Parathyroid adenoma (tissue), 2 donors: ENCODE measurements at regions not wholly inside any gene's neighbourhood (a gene's known extent, or its start where the extent isn't known, plus 50 kb on each side); places are given as distances from the start of the nearest gene placed in this dataset.
"Not testable (repeated sequence)": the region's sequence is repeated elsewhere in the genome, so short reads cannot be mapped to it uniquely, and the experiment has no call there.

Source experiments
- H2AFZ ChIP-seq: fragments of 300-600 bp; sonication (generic); one replicate; pipeline ENCODE4 v1.7.0; 2017; ENCODE audit warnings: antibody characterized with exemption, mild to moderate bottlenecking
- H3K27ac ChIP-seq: fragments of 300-600 bp; sonication (generic); one replicate; pipeline ENCODE4 v1.7.0; 2017
- H3K27me3 ChIP-seq: fragments of 300-600 bp; sonication (generic); one replicate; pipeline ENCODE4 v1.7.0; 2017; ENCODE audit warnings: low read length; ENCODE audit not compliant: control insufficient read depth, insufficient read depth
- H3K36me3 ChIP-seq: fragments of 300-600 bp; sonication (generic); one replicate; pipeline ENCODE4 v1.7.0; 2017; ENCODE audit warnings: low read length; ENCODE audit not compliant: control insufficient read depth, insufficient read depth
- H3K4me1 ChIP-seq: fragments of 300-600 bp; sonication (generic); one replicate; pipeline ENCODE4 v1.7.0; 2017; ENCODE audit warnings: control low read depth
- H3K4me2 ChIP-seq: fragments of 300-600 bp; sonication (generic); one replicate; pipeline ENCODE4 v1.7.0; 2017; ENCODE audit warnings: low read length
- H3K4me3 ChIP-seq: fragments of 300-600 bp; sonication (generic); one replicate; pipeline ENCODE4 v1.7.0; 2017; ENCODE audit warnings: low read depth, low read length
- H3K79me2 ChIP-seq: fragments of 300-600 bp; sonication (generic); one replicate; pipeline ENCODE4 v1.7.0; 2017; ENCODE audit warnings: control low read depth
- H3K9ac ChIP-seq: fragments of 300-600 bp; sonication (generic); one replicate; pipeline ENCODE4 v1.7.0; 2017; ENCODE audit warnings: mild to moderate bottlenecking
- H3K9me3 ChIP-seq: fragments of 300-600 bp; sonication (generic); one replicate; pipeline ENCODE4 v1.7.0; 2017; ENCODE audit warnings: low read length; ENCODE audit not compliant: control insufficient read depth
- TF ChIP-seq, protein P1 (sequence below): fragments of 300-600 bp; sonication (generic); IDR thresholded peaks from one replicate; pipeline ENCODE4 v1.7.0; 2017; ENCODE audit warnings: antibody characterized with exemption, mild to moderate bottlenecking
- donor health status: primary hyperparathyroidism.

- TF ChIP-seq, protein P1, sequence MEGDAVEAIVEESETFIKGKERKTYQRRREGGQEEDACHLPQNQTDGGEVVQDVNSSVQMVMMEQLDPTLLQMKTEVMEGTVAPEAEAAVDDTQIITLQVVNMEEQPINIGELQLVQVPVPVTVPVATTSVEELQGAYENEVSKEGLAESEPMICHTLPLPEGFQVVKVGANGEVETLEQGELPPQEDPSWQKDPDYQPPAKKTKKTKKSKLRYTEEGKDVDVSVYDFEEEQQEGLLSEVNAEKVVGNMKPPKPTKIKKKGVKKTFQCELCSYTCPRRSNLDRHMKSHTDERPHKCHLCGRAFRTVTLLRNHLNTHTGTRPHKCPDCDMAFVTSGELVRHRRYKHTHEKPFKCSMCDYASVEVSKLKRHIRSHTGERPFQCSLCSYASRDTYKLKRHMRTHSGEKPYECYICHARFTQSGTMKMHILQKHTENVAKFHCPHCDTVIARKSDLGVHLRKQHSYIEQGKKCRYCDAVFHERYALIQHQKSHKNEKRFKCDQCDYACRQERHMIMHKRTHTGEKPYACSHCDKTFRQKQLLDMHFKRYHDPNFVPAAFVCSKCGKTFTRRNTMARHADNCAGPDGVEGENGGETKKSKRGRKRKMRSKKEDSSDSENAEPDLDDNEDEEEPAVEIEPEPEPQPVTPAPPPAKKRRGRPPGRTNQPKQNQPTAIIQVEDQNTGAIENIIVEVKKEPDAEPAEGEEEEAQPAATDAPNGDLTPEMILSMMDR: no peak
- Histone ChIP-seq H3K4me2 (no peak overlapping the region), H3K79me2 (no peaks in the 10 kb centered on the region), H2AFZ (no peak overlapping the region), H3K27ac (no peak overlapping the region), H3K9ac (no peak overlapping the region), H3K36me3 (no peaks in the 10 kb centered on the region), H3K9me3 (no peaks in the 10 kb centered on the region), H3K4me3 (no peak overlapping the region), H3K4me1 (no peaks in the 10 kb centered on the region), H3K27me3 (no peaks in the 10 kb centered on the region)
Observed at GRCh38 chr5:168101352-168101751, 190.1 kb upstream of the WWC1 start.

DNA sequence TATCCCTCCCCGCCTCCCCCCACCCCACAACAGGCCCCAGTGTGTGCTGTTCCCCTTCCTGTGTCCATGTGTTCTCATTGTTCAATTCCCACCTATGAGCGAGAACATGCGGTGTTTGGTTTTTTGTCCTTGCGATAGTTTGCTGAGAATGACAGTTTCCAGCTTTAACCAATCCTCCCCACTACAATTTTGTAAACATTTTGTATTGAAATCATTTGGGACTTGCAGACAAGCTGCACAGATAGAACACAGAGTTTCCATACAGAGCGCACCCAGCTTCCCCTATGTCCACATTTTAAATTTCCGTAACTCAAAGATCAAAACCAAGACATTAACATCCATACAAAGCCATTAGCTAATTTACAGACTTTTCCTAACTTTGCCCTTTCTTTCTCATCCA, 188.4 kb upstream of the WWC1 start:
- H3K9ac ChIP-seq, H3K9me3 ChIP-seq, H3K4me3 ChIP-seq, H3K79me2 ChIP-seq, H2AFZ ChIP-seq, H3K27me3 ChIP-seq, H3K27ac ChIP-seq, H3K36me3 ChIP-seq, H3K4me2 ChIP-seq, H3K4me1 ChIP-seq: not testable (repeated sequence)

DNA sequence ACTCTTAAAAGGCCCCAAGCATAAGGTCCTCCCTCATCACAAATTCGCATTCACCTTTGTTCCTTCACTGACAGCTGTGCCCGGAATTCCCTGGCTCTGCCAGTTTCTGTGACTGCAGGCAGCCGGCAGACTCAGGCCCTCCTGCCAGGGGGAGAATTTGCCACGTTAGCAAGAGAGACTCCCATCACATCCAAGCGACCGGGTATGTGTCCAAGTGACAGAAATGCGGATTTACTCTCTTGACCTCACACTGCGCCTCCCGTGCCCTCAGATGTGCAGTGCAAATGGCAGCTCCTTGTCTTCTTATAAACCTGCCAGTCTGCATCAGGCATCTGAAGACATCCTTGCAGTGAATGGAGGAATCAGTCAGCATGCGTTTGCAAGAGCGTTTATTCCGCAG, 187.1 kb upstream of the WWC1 start:
- H3K36me3 ChIP-seq: no peaks in the 10 kb centered on the region
- H3K79me2 ChIP-seq: no peaks in the 10 kb centered on the region
- no peaks in the 10 kb centered on the region for H3K4me1 ChIP-seq
- H3K9me3 ChIP-seq: no peaks in the 10 kb centered on the region
- H2AFZ ChIP-seq: no peak overlapping the region
- no peak overlapping the region for H3K4me3 ChIP-seq
- TF ChIP-seq, protein P1: no peak
- H3K27ac ChIP-seq: no peak overlapping the region
- H3K27me3 ChIP-seq: no peaks in the 10 kb centered on the region
- H3K9ac ChIP-seq: no peak overlapping the region
- no peak overlapping the region for H3K4me2 ChIP-seq

DNA sequence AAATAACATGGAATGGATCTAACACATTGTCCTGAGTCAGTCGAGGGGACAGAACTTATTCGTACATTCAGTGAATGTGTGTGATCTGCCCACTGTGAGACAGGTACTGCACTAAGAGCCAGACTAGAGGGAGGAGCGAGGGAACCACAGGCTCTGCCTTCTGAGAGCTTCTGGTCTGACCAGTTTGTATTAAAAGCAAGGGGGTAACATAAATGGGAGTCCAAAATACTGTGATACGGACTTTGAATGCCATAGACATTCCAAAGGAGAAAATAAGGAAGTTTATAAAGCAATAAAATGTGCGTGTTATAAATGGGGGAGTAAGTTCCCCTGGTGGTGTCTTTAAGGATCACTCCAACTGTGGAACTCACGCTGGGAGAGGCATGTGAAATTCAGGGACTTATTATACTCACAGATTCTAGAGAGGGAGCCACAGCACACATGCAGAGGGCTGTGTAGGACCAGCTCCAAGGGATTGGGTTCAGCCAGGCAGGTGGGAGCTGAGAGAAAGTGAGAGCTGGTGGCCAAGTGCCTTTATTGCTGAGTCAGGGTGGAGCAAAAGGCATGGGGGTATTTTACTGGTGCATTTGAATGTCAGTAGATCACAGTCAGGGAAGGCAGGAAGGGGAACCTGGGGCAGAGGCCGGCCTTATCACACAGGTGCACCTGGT, 186.5 kb upstream of the WWC1 start:
- H3K9me3 ChIP-seq: no peaks in the 10 kb centered on the region
- H3K36me3 ChIP-seq: no peaks in the 10 kb centered on the region
- H3K4me3 ChIP-seq: no peak overlapping the region
- H3K27ac ChIP-seq: no peak overlapping the region
- H3K4me2 ChIP-seq: no peak overlapping the region
- H2AFZ ChIP-seq: no peak overlapping the region
- TF ChIP-seq, protein P1: no peak
- H3K27me3 ChIP-seq: no peaks in the 10 kb centered on the region
- H3K79me2 ChIP-seq: no peaks in the 10 kb centered on the region
- no peaks in the 10 kb centered on the region for H3K4me1 ChIP-seq
- H3K9ac ChIP-seq: no peak overlapping the region

DNA sequence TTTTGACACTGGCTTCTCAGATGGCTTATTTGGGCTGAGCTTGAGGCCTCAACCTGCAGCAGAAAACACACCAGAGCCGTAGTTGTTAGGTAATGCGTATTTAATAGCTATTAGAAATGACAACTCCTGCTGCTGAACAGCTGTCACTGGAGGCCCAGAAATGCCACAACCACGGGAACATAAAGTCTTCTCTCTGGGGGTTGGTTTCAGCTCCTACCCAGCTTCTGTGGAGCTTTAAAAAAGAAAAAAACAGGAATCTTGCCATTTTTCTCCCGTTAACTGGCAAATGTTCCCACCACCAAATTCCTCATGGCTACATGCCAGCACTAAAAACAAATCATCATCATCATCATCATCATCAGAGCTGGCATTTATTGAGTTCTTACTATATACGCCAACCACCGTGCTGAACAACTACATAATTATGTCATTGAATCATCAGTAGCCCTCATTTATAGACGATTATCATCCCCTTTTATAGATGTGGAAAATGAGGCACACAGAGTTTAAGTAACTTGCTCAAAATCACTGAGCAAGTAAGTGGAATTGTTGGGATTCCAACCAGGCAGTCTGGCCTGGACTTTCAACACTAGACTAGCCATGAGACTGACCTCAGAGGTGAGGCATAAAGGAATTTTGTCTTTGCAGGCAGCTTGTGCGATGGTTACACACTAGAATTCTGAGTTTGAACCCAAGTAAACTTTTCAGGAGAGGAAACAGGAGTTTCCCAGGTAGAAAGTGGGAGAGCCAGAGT, 185.3 kb upstream of the WWC1 start:
- no peaks in the 10 kb centered on the region for H3K9me3 ChIP-seq
- no peaks in the 10 kb centered on the region for H3K4me1 ChIP-seq
- no peak overlapping the region for H3K4me3 ChIP-seq
- no peak overlapping the region for H3K4me2 ChIP-seq
- TF ChIP-seq, protein P1: no peak
- no peaks in the 10 kb centered on the region for H3K36me3 ChIP-seq
- H3K27ac ChIP-seq: no peak overlapping the region
- no peak overlapping the region for H3K9ac ChIP-seq
- H3K27me3 ChIP-seq: no peaks in the 10 kb centered on the region
- no peak overlapping the region for H2AFZ ChIP-seq
- no peaks in the 10 kb centered on the region for H3K79me2 ChIP-seq
